ENCODE measurements at regions not wholly inside any gene's neighbourhood (a gene's known extent, or its start where the extent isn't known, plus 50 kb on each side); places are given as distances from the start of the nearest gene placed in this dataset.
A peak's percentile ranks its signal among the peaks of the same experiment; 100 is the strongest.
"Not testable (repeated sequence)": the region's sequence is repeated elsewhere in the genome, so short reads cannot be mapped to it uniquely, and the experiment has no call there.

DNA sequence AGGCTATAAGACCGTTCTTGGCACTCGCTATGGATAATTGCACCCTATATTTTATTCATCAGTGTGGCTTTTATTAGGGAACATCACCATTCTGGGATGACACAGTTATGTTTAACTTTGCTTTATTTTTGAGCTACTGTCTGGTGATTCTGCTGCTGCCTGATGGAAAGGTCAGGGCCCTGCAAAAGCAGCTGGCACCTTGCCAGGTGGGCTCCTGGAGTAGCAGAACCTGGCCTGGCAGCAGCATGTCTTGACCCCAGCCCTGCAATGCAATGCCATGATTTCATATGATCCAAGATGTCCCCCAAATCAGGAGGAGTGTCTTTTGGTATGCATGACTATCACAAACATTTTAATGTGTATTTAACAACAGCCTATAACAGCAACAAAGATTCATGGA lies 228.4 kb upstream of the RSPO3 start:
- FAIRE-seq (no peak), DNase-seq (ENCODE audit: low spot score) (no peak)

DNA sequence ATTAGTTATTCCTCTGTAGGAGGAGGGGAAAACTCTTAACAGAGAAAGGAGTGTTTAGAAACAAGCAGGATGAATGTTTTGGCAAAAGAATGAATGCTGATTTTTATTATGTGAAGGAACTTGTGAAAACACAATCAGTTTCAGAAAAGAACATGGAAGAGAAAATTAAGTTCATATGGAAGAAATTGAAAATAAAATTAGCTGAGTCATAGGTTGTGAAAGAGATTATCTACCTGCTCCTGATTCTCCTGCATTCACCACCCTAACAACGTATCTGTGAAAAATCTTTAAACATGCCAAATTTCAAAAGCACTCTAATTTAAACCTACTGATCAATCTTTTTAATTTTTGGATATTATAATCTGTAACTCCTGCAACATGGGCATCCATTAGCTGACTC lies 227.3 kb upstream of the RSPO3 start:
- no peak for DNase-seq (ENCODE audit: low spot score)
- no peak for FAIRE-seq

DNA sequence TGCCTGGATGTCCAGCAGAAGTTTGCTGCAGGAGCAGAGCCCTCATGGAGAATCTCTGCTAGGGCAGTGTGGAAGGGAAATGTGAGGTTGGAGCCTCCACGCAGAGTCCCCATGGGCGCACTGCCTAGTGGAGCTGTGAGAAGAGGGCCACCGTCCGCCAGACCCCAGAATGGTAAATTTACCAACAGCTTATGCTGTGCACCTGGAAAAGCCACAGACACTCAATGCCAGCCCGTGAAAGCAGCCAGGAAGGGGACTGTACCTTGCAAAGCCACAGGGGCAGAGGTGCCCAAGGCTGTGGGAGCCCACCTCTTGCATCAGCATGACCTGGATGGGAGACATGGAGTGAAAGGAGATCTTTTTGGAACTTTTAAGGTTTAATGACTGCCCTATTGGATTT lies 225.6 kb upstream of the RSPO3 start:
- DNase-seq (ENCODE audit: low spot score); FAIRE-seq: not testable (repeated sequence)

DNA sequence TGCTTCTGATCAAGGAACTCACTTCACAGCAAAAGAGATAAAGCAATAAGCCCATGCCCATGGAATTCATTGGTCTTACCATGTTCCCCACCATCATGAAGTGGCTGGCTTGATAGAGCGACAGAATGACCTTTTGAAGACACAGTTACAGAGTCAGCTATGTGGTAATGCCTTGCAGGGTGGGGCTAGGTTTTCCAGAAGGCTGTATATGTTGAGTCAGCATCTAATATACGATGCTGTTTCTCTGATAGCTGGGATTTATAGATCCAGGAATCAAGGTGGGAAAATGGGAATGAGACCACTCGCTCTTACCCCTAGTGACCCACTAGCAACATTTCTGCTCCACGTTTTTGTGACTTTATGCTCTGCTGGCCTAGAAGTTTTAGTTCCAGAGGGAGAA lies 220.7 kb upstream of the RSPO3 start:
- FAIRE-seq = no peak
- DNase-seq (ENCODE audit: low spot score) = no peak

DNA sequence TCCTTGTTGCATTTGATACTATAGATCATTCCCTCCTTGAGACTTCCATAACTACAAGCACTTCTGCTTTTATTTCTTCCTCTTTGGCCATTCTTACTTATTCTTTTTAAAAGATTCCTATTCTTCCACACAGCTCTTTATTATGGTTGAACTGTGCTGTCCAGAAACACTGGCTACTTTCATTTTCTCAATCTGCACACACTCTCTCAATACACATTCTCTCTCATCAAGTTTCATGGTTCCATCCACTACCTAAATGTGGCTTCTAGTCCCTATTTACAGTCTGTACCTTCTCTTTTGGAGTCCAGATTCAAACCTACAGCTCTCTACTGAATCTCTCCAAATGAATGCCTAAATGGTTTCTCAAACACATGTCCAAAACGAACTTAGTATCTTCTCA lies 214.3 kb upstream of the RSPO3 start:
- FAIRE-seq = no peak
- no peak for DNase-seq (ENCODE audit: low spot score)

DNA sequence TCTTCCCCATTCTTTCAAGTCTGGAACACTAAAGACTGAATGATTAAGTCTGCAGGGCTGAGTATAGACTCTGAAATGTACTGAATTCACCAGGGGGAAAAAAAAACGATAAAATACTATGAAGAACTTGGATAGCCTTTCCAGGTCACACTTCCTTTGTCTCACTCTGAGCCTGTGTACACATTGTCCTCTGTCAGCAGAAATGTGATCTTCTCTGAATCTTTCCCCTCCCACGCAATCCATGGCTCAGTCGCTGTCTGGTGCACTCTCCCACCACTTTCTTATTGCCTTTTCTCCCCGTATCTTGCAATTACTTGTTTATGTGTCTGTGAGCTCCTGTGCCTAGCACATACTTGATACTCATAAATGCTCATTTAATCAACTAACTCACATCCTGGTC lies 212.6 kb upstream of the RSPO3 start:
- FAIRE-seq (no peak), DNase-seq (ENCODE audit: low spot score) (no peak)

DNA sequence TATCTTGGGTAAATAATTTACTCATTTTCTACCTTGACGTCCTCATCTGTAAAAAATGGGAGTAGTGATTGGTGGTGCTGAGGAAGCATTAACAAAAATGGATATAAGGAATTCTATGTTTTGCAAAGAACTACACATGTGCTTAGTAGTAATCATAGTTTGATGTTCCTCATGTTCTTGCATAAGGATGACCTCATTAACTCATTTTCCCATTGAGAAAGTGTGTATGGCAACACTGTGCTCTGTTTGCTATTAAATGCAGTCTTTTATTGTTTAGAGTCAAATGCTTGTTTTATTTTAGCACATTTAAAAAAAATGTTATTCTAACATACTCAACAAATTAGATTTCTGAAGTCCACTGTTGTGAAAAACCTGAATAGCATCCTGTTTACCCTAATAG lies 211.2 kb upstream of the RSPO3 start:
- DNase-seq (ENCODE audit: low spot score) (no peak), FAIRE-seq (no peak)

DNA sequence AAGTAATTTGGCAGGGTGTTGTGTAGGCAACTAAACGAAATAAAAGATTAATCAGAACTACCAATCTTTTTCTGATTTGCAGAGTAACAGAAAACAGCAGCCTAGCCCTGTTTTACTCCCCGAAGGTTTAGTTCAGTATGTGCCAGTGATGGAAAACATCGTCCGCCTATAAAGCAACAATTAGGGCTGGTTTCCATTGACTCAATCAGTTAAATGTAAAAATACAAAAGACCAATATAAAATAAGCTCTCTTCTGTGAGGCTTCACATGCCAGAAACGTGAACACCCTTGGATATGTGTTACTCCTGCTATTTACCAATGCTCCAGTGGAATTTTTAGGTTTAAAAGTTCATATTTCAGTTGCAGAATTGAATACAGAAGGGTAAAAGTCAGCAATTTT lies 210.5 kb upstream of the RSPO3 start:
- no peak for FAIRE-seq
- no peak for DNase-seq (ENCODE audit: low spot score)

DNA sequence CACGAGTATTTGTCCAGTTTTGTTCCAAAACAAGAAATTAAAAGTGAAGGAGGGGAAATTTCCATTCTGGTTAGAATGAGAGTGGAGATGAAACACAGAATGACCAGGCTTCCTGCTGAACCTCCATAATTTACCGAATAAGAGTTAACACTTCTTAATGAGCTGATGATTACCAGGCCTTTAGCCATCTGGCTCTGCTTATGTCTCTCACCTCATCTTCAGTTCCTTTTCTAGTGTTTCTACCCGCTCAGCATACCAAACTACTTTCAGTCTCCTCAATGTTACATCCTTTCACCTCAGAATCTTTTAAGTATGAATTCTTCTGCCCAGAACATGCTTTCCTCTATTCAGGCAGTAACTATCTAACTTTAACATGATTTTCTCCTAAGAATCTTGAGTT lies 209.0 kb upstream of the RSPO3 start:
- DNase-seq (ENCODE audit: low spot score) = no peak

DNA sequence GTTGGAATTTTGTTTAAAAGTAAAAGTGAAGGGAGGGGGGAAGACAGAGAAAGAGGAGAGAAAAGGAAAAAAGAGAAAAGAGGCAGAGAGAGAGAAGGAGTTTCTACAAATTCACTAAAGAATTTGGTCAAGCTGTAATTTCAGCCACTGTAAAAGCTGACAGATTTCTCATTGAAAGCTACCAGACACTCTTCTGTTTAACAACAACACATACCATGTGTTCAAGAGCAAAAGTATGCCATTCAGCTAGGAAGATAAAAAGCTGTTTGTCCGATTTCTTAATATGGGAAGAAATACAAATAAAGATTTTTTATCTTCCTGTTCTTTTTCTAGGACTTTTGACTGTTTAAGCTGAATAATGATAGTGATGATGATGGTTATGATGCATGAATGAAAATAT lies 204.8 kb upstream of the RSPO3 start:
- DNase-seq (ENCODE audit: low spot score) (no peak), FAIRE-seq (no peak)

More for the DNA sequence above, 209.0 kb upstream of the RSPO3 start:
- no peak for FAIRE-seq

DNA sequence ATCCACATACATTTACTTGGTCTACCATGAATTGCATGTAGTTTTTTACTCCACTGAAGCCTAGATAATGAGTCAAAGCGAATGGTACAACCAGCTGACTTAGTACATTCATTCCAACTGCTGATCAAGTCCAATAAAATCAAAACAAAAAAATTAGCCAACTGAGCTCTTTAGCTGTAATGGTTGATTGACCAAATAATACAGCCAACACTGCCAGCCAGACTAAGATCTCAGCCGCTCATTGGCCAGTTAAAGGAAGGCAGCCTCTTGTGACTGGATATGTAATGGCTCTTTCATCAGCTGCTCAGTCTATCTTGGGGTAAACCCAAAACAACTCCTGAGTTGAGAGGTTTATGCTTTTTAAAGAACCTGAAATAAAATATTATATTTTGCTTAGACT lies 204.3 kb upstream of the RSPO3 start:
- DNase-seq (ENCODE audit: low spot score) = no peak
- FAIRE-seq = no peak

DNA sequence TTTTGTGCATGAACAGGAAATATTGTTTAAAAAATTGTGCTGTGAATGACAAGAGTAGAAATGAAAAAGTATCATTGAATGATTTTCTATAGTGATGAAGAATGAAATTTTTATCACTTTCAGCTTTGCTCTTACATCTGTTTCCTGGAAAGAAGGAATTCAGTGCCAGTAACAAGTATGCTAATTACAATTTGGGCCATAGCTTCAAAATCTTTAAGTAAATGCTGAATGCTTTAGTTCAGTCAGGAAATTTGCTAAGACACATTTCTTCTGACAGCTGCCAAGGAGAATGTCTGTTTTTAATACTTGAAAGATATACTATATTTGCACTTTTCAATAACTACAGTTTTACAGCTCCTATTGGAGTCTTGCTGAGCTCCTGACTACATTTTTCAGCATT lies 203.7 kb upstream of the RSPO3 start:
- no peak for DNase-seq (ENCODE audit: low spot score)
- no peak for FAIRE-seq

DNA sequence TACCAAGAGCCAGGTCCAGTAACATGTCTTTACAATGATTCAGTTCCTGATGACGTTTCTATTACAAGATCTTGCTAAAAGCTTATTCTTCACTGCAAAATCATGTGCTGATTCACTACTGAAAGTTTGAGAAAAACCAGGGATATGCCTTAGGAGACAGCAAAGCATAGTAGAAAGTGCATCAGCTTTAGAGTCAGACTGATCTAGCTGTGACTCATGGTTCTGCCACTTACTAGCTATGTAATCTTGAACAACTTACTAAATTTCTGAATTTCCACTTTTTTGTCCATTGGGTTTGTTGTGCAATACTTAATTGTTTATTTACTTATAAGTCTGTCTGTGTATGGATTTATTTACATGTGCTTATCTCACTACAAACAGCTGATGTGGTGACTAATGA lies 198.5 kb upstream of the RSPO3 start:
- FAIRE-seq (no peak), DNase-seq (ENCODE audit: low spot score) (peak; percentile 58)

DNA sequence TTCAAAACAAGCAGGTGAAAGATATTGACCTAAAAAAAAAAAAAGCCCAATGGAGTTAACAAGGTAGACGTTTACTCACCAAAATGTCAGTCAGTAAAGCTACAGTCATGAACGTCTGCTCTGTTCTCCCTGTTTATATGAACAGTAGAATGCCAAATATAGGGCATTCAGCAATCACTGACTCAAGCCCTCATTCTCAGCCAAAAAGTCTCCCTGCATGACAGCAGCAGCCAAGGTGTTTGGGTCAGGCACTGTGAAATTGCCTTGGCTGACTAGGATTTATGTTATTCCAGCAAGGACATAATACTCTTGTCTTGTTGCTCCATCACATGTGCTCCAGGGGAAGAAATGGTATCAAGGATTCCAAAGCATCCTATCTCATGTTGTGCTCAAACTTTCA lies 194.7 kb upstream of the RSPO3 start:
- no peak for FAIRE-seq
- no peak for DNase-seq (ENCODE audit: low spot score)

DNA sequence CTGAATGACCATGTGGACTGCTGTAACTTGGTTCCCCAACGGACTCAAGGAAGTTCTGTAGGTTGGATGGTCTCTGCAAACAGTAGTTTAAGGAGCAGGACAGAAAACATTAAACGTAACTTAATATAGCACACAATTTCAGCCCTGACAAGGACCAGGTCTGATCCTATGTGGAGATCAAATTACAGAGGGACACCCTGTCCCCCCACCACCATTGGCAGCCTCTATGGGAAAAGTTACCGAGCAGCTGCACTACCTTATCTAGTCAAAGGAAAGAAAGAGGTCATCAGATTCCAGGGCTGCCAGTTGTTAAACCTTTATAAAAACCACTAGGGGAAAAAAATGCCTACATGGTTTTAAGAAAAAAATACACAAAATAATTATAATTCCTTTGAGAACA lies 191.5 kb upstream of the RSPO3 start:
- DNase-seq (ENCODE audit: low spot score) (no peak), FAIRE-seq (no peak)

DNA sequence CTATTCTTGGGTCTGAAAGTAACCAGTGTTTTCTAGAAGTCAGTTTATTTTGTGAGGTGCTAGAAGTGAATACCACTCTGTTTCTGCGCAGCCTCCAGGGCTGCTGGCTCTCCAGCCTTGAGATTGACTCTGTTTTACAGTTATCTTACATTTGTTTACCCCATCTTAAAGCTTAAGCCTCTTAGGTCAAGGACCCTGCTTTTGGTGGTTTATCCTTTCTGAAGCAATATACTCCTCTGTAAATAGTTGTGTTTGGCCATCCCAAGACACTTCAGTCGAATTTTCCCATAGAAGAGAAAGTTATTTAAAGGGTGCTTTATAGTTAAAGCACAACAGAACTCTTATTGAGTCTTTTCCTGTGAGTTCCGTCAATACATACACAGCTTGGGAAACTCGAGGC lies 190.6 kb upstream of the RSPO3 start:
- FAIRE-seq (no peak), DNase-seq (ENCODE audit: low spot score) (no peak)

DNA sequence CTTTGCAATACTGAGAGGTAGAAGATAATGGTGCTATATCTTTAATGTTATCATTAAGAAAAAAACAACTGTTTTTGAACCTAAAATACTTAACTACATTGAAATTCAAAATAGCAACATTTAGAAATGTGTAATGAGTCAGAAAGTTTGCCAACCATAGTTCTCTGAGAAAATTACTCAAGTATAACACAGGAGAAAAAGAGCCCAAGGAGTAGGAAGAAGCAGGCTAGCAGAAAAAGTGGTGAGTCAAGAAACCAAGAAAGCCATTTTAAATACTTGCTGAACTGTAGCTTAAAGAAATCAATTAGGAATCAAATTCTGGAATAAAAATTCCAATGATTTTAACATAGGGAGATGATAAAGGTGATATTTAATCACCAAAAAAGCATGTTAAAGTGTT lies 181.0 kb upstream of the RSPO3 start:
- peak; percentile 78 for FAIRE-seq
- DNase-seq (ENCODE audit: low spot score) = peak; percentile 24

DNA sequence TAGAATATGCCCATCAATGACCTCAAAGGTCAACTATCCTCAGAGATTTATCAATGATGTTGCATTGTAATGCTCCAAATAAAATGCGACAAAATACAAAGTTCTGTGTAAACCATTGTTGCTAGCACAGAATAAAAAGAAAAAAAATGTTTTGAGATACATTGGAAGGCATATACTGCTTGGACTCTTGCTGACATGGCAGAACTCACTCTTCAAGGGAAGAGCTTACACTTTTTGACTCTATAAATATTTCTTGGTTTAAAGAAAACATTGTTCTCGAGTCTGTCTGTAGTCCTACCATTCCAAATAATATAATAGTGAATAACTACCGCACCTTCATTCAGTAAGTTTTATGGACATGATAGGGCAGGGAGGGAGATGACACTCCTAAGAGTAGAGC lies 178.7 kb upstream of the RSPO3 start:
- DNase-seq (ENCODE audit: low spot score) = no peak
- no peak for FAIRE-seq

DNA sequence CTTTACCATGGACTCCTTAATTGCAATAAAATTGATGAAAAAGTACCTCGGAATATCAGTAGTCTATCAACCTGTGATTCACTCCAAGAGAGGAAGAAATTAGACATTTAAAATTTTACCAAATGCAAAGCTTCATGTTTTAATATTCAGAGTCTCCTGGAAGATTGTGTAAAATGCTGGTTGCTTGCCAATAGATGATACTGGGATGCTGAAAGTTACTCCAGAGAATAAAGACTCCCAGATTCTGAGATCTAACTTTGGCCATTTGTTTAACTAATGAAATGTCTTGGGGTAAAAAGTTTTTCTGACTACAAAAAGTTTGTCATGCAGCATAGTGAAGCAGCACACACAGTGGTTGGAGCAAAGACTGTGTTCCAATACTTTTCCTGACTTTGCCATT lies 176.7 kb upstream of the RSPO3 start:
- DNase-seq (ENCODE audit: low spot score) = no peak
- FAIRE-seq = no peak

DNA sequence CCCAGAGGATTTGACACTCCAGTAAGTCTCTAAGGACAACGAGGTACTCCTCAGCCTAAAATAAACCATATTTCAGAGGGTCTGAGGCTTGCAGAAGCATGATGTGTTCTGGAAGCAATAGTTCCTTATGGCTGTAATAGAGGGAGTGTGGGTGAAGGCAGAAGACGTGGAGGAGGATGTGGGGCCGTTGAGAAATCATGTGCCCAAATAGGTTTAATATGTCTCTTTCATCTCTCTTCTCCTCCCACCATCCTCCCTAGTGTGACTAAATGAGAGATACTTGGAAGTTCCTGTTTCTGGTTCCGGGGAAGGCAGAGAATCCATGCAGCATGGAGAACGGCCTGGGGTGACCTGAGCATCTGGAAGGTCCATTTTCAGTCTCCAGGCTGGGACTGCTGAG lies 174.0 kb upstream of the RSPO3 start:
- FAIRE-seq (no peak), DNase-seq (ENCODE audit: low spot score) (no peak)

DNA sequence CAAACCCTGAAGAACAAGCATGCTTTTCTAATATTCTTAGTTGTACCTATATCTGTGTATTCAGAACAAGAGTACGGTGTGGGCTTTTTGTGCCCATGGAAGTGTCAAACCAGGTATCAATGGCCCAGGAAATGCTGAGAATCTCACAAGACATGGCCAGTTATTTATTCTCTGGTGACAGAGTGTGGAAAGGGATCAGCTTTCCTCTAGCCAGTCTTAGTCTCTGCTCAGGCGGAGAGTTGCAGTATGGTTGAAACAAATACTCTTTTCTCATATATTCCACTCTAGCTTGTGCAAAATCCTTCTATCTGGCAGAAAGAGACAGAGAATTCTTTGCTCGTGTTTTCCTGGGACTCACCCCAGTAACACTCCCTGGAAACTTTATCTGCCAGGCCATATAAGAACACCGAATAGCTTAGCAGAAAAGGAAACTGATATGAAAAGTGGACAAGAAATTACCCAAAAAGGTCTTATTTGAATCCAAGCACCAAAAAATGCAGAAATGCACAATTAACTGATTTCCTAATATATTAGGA lies 173.3 kb upstream of the RSPO3 start:
- FAIRE-seq (no peak), DNase-seq (ENCODE audit: low spot score) (no peak)

DNA sequence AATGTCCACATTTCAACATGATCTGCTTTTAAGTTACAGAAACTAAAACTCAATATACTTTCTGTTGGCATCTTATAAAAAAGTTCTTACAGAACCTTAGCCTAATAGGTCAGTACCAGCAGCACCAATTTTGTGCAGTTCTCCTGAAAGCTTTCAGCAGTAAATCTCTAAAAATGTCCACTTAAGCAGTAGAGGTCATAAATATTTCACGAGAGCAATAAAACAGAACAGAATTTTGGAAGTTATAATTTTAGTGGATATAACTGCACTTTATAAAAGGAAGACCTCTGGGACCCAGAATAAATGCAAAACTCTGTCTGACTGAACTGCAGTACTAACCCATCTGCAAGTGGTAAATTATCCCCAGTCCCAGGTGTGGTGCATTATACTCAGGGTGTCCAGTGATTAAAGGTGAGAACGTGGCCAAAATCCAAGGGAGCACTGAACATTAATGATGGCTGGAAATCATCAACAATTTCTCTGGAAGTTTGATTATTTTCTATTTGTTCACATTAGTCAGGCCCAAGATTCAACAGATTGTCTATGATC lies 172.6 kb upstream of the RSPO3 start:
- DNase-seq (ENCODE audit: low spot score) (no peak), FAIRE-seq (no peak)

DNA sequence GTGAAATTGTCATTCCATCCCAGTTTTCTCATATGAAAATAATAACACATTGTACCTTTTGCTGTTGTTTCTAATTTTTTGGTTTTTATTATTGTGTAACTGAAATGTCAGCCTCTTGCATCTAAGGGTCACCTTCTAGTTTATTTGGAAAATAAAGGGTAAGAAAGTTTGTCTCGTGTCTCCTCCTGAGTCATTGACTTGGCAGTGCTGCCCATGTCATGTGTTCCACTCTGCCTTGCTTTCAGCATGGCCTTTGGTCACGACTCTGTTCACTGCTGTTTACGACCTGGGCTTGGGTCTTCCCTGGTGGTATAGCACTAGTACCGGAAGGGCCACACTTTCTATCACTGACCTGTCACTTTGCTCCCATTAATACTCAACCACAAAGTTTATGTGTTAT lies 171.4 kb upstream of the RSPO3 start:
- DNase-seq (ENCODE audit: low spot score) (no peak), FAIRE-seq (no peak)

DNA sequence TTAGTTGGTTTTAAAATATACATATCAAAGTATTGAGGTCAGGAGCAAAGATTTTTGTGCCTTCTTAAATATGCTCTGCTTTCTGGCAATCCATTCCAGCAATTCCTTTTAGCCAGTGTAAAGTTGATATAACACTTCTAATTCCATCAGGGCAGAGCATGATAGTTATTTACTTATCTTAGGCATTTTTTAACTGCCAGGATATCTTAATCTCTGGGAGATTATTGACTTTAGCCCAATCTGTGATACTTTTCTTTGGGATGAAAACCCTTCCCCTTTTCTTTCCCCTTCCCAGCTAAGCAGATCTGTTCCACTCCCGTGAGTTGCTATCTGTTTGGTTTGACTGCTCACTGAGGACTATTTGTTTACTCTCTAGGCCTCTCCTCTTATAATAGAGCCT lies 168.7 kb upstream of the RSPO3 start:
- no peak for FAIRE-seq

More for the DNA sequence above, 168.7 kb upstream of the RSPO3 start:
- no peak for DNase-seq (ENCODE audit: low spot score)
